ENCODE measurements at regions not wholly inside any gene's neighbourhood (a gene's known extent, or its start where the extent isn't known, plus 50 kb on each side); places are given as distances from the start of the nearest gene placed in this dataset.

GRCh38 chr10:118246332-118247295 is 95.5 kb downstream of the FAM204A start:
- no peak overlapping the region for H3K27ac ChIP-seq
- TF ChIP-seq CTCF (conservative IDR thresholded peaks at IDR 0.05), result no peak

- no peak for TF ChIP-seq CTCF (conservative IDR thresholded peaks at IDR 0.05)
- no peak overlapping the region for H3K27ac ChIP-seq
Measured at GRCh38 chr10:118243907-118244306, 98.2 kb downstream of the FAM204A start.

- peak overlapping the region; percentile 18; the same call in 1 of the 2 replicates for H3K27ac ChIP-seq
- peak; percentile 83 for TF ChIP-seq CTCF (conservative IDR thresholded peaks at IDR 0.05)
Measured at GRCh38 chr10:118241229-118242137, 100.6 kb downstream of the FAM204A start.

DNA sequence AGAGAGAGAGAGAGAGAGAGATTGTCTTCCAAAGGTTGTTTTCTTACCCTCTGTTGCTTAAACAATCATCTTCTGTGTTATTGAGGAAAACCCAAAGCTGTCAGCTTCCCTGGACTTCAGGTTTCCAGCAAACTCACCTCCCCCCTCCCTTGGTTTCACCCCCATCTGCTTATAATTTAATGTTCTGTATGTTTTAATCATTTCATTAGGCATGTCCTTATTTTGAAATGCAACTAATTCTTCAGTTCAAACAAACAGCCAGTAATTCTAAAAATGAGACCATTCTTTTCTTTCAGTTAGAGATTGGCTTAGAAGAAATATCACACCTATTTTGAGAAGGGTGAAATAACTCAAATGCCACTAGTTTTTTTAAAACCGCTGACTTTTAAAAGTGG is 102.9 kb downstream of the FAM204A start:
- TF ChIP-seq CTCF (conservative IDR thresholded peaks at IDR 0.05), result no peak

GRCh38 chr10:118238573-118239235 is 103.4 kb downstream of the FAM204A start:
- TF ChIP-seq CTCF (conservative IDR thresholded peaks at IDR 0.05), result no peak
- H3K27ac ChIP-seq, result no peak overlapping the region

More for the DNA sequence above, 102.9 kb downstream of the FAM204A start:
- H3K27ac ChIP-seq, result no peak overlapping the region

GRCh38 chr10:118237930-118238329 is 104.2 kb downstream of the FAM204A start:
- H3K27ac ChIP-seq, result no peak overlapping the region
- no peak for TF ChIP-seq CTCF (conservative IDR thresholded peaks at IDR 0.05)

Data from VCaP (cell line).